ENCODE measurements at regions not wholly inside any gene's neighbourhood (a gene's known extent, or its start where the extent isn't known, plus 50 kb on each side); places are given as distances from the start of the nearest gene placed in this dataset.

GRCh38 chr16:8088820-8089338 is 501.4 kb downstream of the TMEM114 start:
- H3K4me1 Mint-ChIP-seq (ENCODE audit: low read depth, unreplicated experiment), result no peaks in the 10 kb centered on the region
- intact Hi-C loops (cut with micrococcal nuclease; ENCODE audit: unreplicated experiment), result no loop called here
- no peaks in the 10 kb centered on the region for H3K9me3 ChIP-seq
- H3K27me3 Mint-ChIP-seq (ENCODE audit: insufficient read depth, unreplicated experiment), result peaks cover 20% of the 10 kb centered on the region
- no TSS peak for BruUV-seq (replicated peaks)
- no peaks in the 10 kb centered on the region for H3K36me3 Mint-ChIP-seq (ENCODE audit: insufficient read depth, unreplicated experiment)
- H3K4me3 ChIP-seq (ENCODE audit: low read depth, low read length), result no peak overlapping the region
- no peak for DNase-seq
- TF ChIP-seq CTCF (IDR thresholded peaks at IDR 0.05; ENCODE audit: insufficient read depth in 1 of 2, low read depth in 1 of 2, low read length in 1 of 2, severe bottlenecking in 1 of 2, unreplicated experiment in 1 of 2), result no peak
- H3K27me3 ChIP-seq (replicated peaks; ENCODE audit: control insufficient read depth, insufficient read depth, low read length), result no peaks in the 10 kb centered on the region
- no peak overlapping the region for H3K4me3 Mint-ChIP-seq (ENCODE audit: unreplicated experiment)
- H3K36me3 ChIP-seq (ENCODE audit: control insufficient read depth, insufficient read depth, low read length), result no peaks in the 10 kb centered on the region
- H3K9me3 Mint-ChIP-seq (ENCODE audit: unreplicated experiment), result no peaks in the 10 kb centered on the region
- ChIA-PET POLR2A (no interaction called here), CTCF (no interaction called here)
- H3K27ac Mint-ChIP-seq (ENCODE audit: unreplicated experiment), result no peak overlapping the region
- no peaks in the 10 kb centered on the region for H3K4me1 ChIP-seq

- CTCF ChIA-PET, result no interaction called here
- TF ChIP-seq CTCF (IDR thresholded peaks at IDR 0.05; ENCODE audit: insufficient read depth in 1 of 2, low read depth in 1 of 2, low read length in 1 of 2, severe bottlenecking in 1 of 2, unreplicated experiment in 1 of 2), result no peak
- Histone ChIP-seq H3K4me1 (no peaks in the 10 kb centered on the region), H3K27me3 (replicated peaks; ENCODE audit: control insufficient read depth, insufficient read depth, low read length) (no peaks in the 10 kb centered on the region), H3K4me3 (ENCODE audit: low read depth, low read length) (no peak overlapping the region), H3K36me3 (ENCODE audit: control insufficient read depth, insufficient read depth, low read length) (no peaks in the 10 kb centered on the region), H3K9me3 (no peaks in the 10 kb centered on the region)
- POLR2A ChIA-PET, result no interaction called here
- Mint-ChIP-seq H3K27me3 (ENCODE audit: insufficient read depth, unreplicated experiment) (peaks cover 20% of the 10 kb centered on the region), H3K4me1 (ENCODE audit: low read depth, unreplicated experiment) (no peaks in the 10 kb centered on the region), H3K36me3 (ENCODE audit: insufficient read depth, unreplicated experiment) (no peaks in the 10 kb centered on the region), H3K4me3 (ENCODE audit: unreplicated experiment) (no peak overlapping the region), H3K9me3 (ENCODE audit: unreplicated experiment) (no peaks in the 10 kb centered on the region), H3K27ac (ENCODE audit: unreplicated experiment) (no peak overlapping the region)
- intact Hi-C loops (cut with micrococcal nuclease; ENCODE audit: unreplicated experiment), result no loop called here
- no TSS peak for BruUV-seq (replicated peaks)
- no peak for DNase-seq
Measured at GRCh38 chr16:8087597-8088289, 502.6 kb downstream of the TMEM114 start.

GRCh38 chr16:8087146-8087545 is 503.2 kb downstream of the TMEM114 start:
- Histone ChIP-seq H3K4me3 (ENCODE audit: low read depth, low read length) (no peak overlapping the region), H3K9me3 (no peaks in the 10 kb centered on the region), H3K36me3 (ENCODE audit: control insufficient read depth, insufficient read depth, low read length) (no peaks in the 10 kb centered on the region), H3K4me1 (no peaks in the 10 kb centered on the region), H3K27me3 (replicated peaks; ENCODE audit: control insufficient read depth, insufficient read depth, low read length) (no peaks in the 10 kb centered on the region; the same call in 1 of the 2 replicates)
- Mint-ChIP-seq H3K9me3 (ENCODE audit: unreplicated experiment) (no peaks in the 10 kb centered on the region), H3K36me3 (ENCODE audit: insufficient read depth, unreplicated experiment) (no peaks in the 10 kb centered on the region), H3K4me1 (ENCODE audit: low read depth, unreplicated experiment) (no peaks in the 10 kb centered on the region), H3K27me3 (ENCODE audit: insufficient read depth, unreplicated experiment) (peaks cover 20% of the 10 kb centered on the region), H3K27ac (ENCODE audit: unreplicated experiment) (no peak overlapping the region), H3K4me3 (ENCODE audit: unreplicated experiment) (no peak overlapping the region)
- POLR2A ChIA-PET, result no interaction called here
- DNase-seq, result no peak
- BruUV-seq (replicated peaks), result no TSS peak
- TF ChIP-seq CTCF (IDR thresholded peaks at IDR 0.05; ENCODE audit: insufficient read depth in 1 of 2, low read depth in 1 of 2, low read length in 1 of 2, severe bottlenecking in 1 of 2, unreplicated experiment in 1 of 2), result no peak
- intact Hi-C loops (cut with micrococcal nuclease; ENCODE audit: unreplicated experiment), result no loop called here
- CTCF ChIA-PET, result no interaction called here

Measured in Caco-2 (cell line).